GM19238 (cell line): ENCODE measurements at regions not wholly inside any gene's neighbourhood (a gene's known extent, or its start where the extent isn't known, plus 50 kb on each side); places are given as distances from the start of the nearest gene placed in this dataset.
A peak's percentile ranks its signal among the peaks of the same experiment; 100 is the strongest.

Source experiments
- DNase-seq: peaks from one replicate; pipeline ENCODE4 v3.0.0; 2011; ENCODE audit warnings: low spot score; ENCODE audit not compliant: insufficient read length

DNA sequence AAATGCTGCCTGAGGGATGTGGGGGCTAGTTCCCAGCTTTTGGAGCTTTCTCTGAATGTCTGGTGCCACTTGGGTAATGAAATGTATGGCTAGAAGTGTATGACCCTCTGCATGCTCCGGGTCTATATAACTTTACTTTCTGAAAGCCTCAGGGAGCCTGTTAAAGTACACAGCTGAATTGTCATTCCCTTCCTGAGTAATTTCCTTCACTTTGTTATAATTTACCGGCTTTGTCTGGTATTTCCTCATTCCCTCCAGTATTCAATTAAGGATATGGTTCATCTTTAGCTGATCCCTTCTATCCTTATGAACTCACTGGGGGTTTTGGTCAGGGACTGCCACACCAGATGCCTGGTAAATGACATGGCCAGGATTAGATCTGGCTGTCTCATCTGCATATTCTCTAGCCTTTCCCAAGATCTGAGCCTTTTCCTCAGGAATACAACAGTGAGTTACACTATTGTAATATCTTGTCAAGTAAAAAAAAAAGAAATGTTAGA, 620.3 kb downstream of the ZPLD1 start:
- no peak for DNase-seq

DNA sequence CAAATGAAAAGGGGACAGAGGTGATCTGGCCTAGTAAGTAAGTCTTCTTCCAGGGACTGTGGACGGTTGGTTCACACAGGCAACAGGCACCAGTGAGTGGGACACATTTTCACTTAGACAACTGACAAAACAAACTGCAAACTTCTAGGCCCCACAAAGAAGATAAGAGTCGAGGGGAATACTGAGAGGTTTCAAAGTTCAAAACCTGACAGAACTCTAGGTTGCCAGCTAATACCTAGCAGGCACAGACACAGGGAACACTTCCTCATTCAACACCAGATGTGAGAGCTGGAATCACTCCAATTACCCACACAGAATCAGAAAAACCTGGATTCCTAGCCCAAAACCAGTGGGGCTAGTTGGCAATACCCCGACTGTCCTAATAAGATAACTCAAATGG, 621.7 kb downstream of the ZPLD1 start:
- DNase-seq = no peak

DNA sequence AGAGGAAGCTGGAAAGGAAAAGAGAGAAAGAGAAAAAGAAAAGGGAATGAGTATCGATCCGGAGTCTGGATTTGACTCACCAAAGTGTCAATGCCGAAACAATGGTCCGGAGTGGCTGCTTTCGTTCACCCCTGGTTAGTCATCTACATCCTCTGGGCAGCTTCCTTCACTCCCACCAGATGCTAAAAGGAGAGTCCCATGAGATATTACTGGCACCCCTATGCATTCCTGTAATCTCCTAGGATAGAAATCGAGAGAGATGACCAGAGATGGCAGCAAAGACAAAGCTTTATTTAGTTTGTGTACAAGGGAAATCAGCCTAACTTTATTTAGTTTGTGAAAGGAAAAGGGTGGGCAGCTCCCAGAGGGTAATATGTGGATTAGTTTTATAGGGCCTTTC, 622.2 kb downstream of the ZPLD1 start:
- no peak for DNase-seq

DNA sequence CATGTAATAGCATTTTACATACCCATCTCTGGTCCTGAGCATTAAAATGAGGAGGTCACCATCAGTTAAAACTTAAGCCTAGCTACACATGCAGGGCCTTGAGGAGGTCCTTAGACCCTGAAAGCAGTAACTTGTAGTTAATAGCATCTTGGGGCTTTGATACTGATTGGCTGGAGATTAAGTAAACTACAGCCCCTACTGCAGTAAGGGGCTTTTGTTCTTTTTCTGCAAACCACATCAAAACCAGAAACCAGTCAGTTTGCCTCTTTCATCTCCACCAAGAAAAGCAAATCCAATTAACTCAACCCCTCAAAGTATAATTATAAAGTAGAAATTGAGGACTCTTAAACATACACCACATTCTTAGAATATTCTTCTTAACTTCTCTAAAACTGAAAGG, 622.7 kb downstream of the ZPLD1 start:
- DNase-seq = no peak

DNA sequence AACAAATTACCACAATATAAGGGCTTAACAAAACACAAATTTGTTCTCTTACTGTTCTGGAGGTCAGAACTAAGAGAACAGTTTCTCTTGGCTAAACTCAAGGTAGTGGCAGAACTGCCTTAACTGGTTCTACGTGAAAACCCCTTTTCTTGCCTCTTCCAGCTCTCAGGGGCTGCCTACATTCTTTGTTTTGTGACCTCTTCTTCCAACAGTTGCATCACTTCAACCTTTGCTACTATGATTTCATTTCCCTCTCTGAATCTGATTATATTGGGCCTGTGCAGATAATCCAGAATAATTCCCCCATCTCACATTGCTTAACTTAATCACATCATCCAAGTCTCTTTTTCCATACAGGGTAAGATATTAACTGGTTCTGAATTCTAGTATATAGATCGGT, 624.6 kb downstream of the ZPLD1 start:
- DNase-seq = no peak

DNA sequence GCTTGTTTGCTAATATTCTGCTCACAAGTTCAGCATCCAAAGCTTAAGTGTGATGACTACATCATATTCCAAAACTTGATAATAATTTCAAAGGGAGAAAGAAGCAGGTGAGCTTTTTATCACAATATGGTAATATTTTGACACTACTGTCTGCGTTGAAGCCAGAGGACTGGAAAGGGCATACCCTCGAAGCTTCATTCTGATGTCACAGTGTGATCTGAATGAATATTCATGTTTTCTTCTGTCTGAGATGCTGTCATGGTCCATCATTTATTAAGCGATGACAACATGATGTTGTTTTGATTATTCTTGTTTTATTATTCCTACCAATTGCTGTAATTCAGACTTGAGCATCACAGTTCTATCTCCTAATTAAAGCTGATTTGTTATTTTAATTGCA, 625.4 kb downstream of the ZPLD1 start:
- no peak for DNase-seq

DNA sequence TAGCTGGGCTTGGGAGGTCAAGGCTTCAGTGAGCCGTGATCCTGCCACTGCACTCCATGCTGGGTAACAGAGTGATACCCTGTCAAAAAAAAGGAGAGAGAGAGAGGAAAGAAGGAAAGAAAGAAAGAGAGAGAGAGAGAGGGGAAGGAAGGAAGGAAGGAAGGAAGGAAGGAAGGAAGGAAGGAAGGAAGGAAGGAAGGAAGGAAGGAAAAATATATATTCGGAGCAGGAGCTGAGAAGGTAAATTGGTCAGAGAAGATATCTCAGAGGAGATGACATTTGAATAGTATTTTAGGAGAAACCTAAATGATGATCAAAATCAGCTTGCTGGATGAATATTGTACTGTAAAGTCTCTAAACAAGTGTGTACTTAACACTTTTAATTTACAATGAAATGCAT, 633.1 kb downstream of the ZPLD1 start:
- DNase-seq = no peak

DNA sequence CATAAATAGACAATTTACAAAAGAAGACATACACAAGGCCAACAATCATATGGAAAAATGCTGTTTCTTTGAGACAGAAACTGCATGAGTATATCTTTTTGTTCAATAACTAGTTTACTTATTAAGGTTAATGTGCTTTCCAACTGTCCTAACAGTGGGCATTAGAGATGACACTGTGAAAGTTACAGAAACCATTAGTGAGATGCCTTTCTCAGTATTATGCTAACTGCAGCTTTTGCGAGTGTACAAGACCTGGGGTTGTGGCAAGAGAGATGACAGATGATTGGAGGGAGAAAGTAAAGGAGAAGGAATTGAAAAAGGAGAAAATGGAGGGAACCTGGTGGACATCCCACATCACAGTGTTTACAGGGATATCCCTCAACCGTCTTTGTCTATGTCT, 640.5 kb downstream of the ZPLD1 start:
- no peak for DNase-seq

DNA sequence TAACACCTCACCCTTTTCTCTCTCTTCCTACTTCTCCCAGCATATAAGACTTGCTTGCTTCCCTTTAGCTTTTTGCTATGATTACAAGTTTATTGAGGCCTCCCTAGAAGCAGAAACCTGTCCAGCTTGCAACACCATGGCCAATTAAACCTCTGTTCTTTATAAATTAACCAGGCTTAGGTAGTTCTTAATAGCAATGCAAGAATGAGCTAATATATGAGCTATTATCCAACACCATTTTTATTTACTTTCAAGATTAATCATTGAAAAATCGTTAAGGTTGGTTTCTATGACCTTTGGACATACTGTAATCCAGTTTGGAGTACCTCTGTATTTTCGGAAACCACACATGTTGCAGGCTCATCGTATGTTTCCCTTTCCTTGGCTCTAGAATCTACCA, 643.1 kb downstream of the ZPLD1 start:
- DNase-seq = no peak

DNA sequence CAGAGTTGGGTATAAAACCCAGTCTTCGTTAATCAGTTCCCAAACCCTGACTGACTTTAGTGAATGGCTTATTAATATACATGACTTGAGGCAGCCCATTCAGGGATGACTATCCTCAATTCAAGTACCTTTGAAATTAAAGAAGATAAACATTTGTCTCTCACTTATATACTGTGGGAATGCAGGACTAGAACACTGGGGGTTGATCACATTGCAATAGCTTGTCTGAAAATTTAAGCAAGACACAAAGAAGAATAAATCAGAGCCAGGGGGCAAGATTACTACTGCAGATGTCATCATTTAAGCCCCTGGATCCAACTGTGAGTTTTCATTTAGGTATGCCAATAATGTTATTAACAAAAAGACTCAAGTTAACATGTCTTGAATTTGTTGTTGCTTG, 647.7 kb downstream of the ZPLD1 start:
- no peak for DNase-seq

DNA sequence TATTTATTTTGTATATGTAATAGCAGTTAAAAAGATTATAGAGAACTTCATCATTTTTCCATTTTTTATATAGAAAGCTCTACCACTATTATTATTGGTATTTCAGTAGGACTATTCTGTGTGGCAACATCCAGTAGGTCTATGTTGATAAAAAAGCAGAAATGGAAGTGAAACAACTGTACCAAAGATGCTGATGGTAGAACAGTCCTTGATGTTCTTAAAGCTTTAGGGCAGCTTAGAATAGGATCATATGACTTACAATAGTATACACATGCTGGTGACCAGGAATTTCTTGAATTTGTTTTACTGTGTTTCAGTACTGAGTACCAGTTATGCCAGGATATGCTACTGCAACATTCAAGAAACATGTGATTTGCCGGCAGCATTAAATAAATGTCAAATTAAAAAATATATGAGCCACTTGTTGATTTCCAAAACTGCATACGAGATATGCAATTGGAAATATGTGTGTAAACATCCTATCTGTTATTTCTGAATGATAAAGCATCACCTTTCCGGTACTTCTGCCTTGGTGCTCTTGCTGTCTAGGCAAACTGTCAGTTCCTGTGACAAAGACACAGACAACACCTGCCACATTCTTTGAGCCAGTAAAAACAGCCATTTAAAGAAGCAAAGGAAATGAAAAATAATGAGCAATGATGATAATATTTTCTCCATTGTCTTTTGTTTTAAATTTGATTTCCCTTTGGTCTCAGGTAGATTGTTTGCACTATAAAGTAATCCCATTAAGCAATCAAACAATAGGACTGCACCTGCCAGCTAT, 649.2 kb downstream of the ZPLD1 start:
- no peak for DNase-seq

DNA sequence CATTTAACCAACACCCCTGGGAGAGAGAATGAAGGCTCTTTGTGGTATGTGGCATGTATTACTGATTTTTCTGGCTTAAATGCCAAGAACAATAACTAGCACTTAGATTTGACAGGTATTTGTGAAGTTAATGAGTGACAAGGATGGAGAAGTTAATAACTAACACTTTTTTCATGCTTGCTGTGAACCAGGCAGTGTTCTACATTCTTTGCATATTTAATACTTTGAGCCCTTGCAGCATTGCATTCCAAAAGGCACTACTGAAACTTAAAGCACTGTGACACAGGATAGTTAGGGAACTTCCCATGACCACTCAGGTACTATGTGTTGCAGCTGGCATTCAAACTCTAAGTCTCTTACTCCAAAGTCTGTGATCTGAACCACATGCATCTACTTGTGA, 650.6 kb downstream of the ZPLD1 start:
- peak; percentile 1 for DNase-seq

DNA sequence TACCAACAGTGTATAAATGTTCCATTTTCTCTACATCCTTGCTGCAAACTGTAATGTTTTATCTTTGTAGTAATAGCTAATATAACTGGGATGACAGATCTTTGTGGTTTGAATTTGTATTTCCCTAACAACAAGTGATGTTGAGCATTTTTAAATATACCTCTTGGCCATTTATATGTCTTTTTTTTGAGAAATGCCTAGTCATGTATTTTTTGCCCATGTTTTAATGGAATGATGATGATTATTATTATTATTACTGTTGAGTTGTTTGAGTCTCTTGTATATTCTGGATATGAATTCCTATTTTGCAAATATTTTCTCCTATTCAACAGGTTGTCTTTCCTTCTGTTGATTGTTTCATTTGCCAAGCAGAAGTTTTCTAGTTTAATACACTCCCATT, 654.9 kb downstream of the ZPLD1 start:
- no peak for DNase-seq

DNA sequence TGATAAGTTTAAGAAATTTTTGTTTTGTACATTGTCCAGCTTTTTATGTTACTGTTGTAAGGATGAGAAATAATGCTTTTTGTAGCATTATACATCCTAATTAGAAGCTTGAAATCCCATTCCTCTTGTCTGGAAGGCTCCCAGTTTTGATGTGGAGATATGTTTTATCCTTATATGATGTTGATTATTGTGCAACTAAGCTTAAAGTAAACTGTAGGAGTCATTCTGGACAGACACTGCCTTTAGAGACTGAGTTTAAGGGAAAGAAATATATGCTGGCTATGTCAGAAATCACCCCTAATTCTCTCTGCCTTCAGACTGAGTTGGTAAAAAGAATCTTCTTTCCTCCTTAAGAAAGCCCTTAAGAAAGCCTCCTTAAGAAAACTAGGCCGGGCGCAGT, 670.4 kb downstream of the ZPLD1 start:
- no peak for DNase-seq

DNA sequence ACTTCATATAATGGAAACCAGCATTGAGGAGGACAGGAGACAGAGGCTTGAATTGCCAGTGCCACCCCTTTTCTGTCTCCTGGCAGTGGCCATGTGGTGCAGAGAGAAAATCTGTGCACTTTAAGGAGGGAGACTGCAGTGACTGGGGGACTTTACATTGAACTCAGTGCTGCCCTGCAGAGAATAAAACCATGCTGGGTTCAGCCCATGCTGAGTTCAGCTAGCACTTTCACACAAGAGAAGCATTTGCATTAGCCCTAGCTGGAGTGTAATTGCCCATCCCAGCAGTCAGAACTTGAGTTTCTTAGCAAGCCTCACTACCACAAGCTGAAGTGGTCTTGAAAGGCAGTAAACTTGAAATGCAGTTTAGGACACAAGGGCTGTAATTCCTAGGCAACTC, 677.5 kb downstream of the ZPLD1 start:
- no peak for DNase-seq

DNA sequence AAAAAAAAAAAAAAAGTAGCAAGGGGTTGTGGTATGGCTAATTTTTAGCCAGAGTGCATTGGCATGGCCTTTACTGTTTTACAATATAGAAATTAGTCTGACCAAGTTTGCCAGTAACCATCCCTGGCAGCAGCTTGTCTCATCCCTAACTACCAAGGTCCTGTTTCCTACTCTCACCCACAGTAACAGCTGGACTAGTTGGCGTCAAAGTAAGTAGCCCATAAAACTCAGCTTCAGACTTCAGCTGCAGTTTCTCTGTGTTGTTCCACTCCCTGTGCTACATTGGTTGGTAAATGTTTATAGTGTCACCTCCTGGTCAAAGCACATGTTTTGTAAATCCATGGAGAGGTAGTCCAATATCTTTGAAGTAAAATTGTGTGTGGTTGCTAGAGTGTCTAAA, 691.3 kb downstream of the ZPLD1 start:
- DNase-seq = no peak

DNA sequence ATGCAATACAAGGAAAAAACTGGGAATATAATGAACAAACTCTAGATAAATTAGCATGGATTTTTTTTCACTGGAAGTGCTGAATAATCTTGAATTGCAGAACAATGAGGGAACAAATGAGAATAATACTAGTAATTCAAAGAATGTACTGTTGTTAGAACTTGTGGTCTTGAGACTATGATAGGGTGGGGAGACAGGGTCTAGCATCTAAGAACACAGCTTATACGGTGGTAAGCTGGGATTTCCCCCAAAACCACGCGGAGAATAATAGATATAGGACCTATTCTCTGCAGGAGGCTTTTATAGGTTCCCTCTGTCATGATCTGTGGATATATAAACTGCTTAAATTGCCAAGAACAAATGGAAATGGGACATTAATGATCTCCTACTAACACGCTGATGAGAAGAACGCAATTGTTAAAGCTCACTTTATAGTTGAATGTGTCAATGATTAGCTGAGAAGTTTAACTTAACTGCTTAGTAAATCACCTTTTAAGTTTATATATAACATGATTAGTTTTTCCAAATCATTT, 692.3 kb downstream of the ZPLD1 start:
- no peak for DNase-seq

DNA sequence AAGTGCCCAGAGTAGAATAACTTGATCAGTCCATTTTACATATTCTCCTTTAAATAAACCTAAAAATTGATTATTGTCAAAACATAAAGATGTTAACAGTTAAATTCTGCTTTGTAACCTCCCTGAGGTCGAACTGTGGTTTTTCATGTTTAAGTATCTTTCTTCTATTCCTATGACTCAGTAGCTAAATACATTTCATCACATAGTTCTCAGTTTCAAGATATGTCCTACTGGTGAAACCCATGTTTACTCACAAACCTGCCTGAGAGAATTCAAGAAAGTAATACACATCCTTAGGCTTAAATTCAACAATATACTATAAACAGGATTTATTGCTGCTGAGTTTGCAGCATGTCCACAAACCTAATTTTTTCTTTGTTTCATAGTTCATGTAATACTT, 692.9 kb downstream of the ZPLD1 start:
- peak; percentile 5 for DNase-seq

DNA sequence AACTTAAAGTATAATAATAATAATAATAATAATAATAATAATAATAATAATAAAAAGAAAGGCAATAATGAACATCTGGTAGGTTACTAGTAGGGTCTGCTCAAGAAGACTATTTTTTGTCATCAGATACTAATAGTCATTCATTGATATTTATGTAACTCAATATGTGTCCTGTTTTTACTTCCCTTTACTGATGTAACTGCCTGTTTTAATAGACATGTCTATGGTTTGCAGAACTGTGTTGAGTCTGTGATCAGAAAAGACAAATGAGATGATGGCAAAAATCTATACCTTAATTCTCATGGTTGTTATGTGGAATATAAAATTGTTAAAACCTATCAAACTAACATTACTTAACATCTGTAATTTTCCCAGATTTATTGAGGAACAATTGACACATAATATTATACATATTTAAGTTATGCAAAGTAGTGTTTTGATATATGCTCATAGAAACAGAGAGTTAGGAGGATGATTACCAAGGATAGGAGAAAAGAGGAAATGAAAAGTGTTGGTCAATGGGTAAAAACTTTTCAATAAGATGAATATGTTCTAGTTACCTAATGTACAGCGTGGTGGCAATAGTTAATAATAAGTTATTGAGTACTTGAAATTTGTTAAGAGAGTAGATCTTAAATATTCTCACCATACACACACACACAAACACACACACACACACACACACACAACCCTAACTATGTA, 699.4 kb downstream of the ZPLD1 start:
- no peak for DNase-seq

DNA sequence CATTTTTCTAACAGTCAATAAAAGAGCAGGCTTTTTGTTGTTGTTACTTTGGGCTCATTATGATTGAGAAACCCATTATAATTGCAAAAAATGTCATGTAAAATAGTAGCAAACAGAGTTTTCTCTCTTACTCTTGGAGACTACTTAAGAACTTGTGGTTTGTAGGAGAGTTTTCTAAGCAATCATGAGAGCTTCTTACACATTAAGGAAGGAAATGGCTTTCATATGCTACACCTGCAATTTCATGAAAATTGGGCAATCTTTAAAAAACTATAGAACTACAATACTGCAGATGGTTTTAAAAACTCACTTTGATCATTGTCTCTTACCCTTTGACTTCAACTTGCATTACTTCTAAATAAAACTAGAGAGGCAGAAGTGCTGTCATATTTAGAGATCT, 701.8 kb downstream of the ZPLD1 start:
- no peak for DNase-seq

DNA sequence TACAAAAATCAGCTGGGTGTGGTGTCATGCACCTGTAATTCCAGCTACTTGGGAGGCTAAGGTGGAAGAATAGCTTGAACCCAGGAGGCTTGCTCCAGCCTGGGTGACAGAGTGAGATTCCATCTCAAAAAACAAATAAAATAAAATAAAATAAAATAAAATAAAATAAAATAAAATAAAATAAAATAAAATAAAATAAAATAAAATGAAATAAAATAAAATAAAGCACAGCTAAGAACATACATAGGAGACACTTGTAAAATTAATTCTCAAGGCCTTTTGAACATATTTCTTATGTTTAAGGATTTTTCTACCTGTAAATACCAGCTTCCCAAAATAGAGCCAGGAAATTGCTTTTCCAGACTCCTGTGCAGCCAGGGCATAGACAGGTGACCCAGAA, 703.0 kb downstream of the ZPLD1 start:
- DNase-seq = no peak

DNA sequence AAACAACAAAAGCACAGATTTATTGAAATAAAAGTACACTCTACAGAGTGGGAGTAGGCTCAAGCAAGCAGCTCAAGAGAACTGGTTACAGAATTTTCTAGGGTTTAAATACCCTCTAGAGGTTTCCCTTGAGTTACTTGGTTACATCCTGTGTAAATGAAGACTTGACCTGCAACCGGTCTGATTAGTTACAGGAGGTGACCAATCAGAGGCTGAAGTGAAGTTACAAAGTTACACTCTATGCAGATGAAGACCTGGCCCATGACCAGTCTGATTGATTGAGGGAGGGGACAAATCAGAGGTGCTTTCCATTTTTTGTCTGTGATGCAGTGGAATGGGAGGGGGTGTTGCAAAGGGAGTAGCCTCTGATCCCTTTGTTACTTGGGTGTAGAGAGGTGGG, 723.4 kb downstream of the ZPLD1 start:
- no peak for DNase-seq

DNA sequence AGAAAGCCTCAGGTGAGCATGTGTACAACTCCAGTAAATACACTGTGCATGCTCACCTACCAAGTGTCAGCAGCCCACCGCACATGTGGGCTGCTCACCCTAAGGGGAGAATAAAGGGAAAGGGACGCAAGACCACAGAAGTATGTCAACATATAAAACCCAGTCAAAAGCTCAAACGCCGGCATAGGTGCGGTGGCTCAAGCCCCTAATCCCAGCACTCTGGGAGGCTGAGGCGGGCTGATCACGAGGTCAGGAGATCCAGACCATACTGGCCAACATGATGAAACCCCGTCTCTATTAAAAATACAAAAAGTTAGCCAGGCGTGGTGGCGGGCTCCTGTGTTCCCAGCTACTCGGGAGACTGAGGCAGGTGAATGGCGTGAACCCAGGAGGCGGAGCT, 732.1 kb downstream of the ZPLD1 start:
- no peak for DNase-seq
